ENCODE measurements at regions not wholly inside any gene's neighbourhood (a gene's known extent, or its start where the extent isn't known, plus 50 kb on each side); places are given as distances from the start of the nearest gene placed in this dataset.

GRCh38 chr1:22288593-22289241 is 145.8 kb upstream of the WNT4 start:
- no peak for DNase-seq (ENCODE audit: extremely low read depth, low read depth)
- TF ChIP-seq, protein P1, sequence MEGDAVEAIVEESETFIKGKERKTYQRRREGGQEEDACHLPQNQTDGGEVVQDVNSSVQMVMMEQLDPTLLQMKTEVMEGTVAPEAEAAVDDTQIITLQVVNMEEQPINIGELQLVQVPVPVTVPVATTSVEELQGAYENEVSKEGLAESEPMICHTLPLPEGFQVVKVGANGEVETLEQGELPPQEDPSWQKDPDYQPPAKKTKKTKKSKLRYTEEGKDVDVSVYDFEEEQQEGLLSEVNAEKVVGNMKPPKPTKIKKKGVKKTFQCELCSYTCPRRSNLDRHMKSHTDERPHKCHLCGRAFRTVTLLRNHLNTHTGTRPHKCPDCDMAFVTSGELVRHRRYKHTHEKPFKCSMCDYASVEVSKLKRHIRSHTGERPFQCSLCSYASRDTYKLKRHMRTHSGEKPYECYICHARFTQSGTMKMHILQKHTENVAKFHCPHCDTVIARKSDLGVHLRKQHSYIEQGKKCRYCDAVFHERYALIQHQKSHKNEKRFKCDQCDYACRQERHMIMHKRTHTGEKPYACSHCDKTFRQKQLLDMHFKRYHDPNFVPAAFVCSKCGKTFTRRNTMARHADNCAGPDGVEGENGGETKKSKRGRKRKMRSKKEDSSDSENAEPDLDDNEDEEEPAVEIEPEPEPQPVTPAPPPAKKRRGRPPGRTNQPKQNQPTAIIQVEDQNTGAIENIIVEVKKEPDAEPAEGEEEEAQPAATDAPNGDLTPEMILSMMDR (IDR thresholded peaks at IDR 0.05; ENCODE audit: low read depth, low read length, missing control alignments), result no peak
- no peak overlapping the region for H3K4me3 ChIP-seq (replicated peaks; ENCODE audit: low read depth, low read length)

DNA sequence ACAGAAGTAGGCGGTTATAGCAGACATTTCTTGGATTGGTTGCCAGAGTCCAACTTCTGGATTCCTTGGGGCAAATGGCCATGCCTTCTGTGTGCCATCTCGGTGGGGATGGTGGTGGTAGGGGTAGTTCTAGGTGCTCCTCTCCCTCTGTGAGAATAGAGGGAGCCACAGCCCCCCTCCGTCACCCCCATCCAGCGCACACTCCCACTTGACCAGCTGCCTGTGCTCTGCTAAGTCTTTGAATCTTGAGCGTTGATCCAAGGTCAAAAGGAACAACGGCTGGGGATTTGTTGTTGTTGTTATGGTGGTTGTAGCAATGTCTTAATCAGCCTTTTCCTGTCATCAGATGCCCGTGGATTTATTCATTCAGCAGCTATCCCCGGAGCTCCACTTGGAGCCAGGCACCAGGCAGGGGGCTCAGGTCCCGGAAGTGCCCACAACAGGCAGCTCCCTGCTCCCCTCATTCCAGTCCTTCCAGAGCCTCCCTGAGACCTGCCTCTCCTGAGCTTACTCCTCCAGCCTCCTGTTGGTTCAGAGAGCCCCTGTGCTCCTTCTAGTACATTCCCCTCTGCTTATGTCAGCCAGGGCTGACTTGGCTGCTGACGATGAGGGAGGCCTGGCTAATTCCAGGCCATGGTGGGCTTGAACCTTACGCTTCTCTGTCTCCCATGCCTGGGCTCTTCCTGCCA is 146.6 kb upstream of the WNT4 start:
- TF ChIP-seq, protein P1 (IDR thresholded peaks at IDR 0.05; ENCODE audit: low read depth, low read length, missing control alignments), result no peak
- no peak for DNase-seq (ENCODE audit: extremely low read depth, low read depth)
- H3K4me3 ChIP-seq (replicated peaks; ENCODE audit: low read depth, low read length), result no peak overlapping the region

GRCh38 chr1:22290157-22290556 is 147.3 kb upstream of the WNT4 start:
- TF ChIP-seq, protein P1 (IDR thresholded peaks at IDR 0.05; ENCODE audit: low read depth, low read length, missing control alignments), result no peak
- H3K4me3 ChIP-seq (replicated peaks; ENCODE audit: low read depth, low read length), result no peak overlapping the region
- DNase-seq (ENCODE audit: extremely low read depth, low read depth), result no peak

DNA sequence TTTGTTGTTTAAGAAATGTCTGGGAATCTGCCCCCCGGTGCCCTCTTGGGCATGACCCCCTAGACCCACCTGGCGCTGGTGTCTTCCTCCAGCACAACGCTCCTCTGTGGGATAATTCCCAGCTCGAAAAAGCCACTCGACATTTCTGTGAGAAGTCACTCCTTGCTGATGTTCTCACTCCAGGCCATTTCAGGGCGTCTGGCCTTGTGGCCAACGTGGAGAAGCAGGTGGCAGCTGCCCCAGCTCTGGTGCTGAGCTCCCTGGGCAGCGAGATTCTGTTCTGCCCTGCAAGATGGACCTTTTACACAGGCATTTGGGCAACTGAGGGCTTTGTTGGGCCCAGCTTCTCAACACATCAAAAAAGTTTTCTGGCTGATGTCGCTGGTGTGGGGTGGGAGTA is 147.7 kb upstream of the WNT4 start:
- TF ChIP-seq, protein P1 (IDR thresholded peaks at IDR 0.05; ENCODE audit: low read depth, low read length, missing control alignments), result no peak
- DNase-seq (ENCODE audit: extremely low read depth, low read depth), result no peak
- H3K4me3 ChIP-seq (replicated peaks; ENCODE audit: low read depth, low read length), result no peak overlapping the region

- no peak for DNase-seq (ENCODE audit: extremely low read depth, low read depth)
- no peak overlapping the region for H3K4me3 ChIP-seq (replicated peaks; ENCODE audit: low read depth, low read length)
- TF ChIP-seq, protein P1 (IDR thresholded peaks at IDR 0.05; ENCODE audit: low read depth, low read length, missing control alignments), result no peak
Measured at GRCh38 chr1:22291057-22291456, 148.2 kb upstream of the WNT4 start.

DNA sequence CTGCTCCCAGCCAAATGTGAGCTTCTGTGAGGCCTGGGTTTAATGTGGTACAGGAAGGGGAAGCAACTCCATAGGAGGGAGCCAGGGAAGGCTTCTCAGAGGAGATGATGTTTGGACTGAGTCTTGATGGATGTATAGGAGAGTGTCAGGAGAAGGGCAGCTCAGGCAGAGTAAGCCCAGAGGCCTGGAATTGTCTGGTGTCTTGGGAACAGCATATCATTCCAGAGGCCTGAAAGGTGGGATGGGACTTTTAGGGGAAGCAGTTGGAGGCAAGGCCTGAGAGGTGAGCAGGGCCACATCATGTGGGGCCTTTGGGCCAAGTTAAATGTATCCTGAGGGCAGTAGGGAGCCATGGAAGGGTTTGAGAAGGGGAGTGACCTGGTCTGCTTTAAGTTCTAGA is 148.6 kb upstream of the WNT4 start:
- TF ChIP-seq, protein P1 (IDR thresholded peaks at IDR 0.05; ENCODE audit: low read depth, low read length, missing control alignments), result no peak
- no peak for DNase-seq (ENCODE audit: extremely low read depth, low read depth)
- H3K4me3 ChIP-seq (replicated peaks; ENCODE audit: low read depth, low read length), result no peak overlapping the region

All from HFF-Myc (cell line).